ENCODE measurements at regions not wholly inside any gene's neighbourhood (a gene's known extent, or its start where the extent isn't known, plus 50 kb on each side); places are given as distances from the start of the nearest gene placed in this dataset.
"Not testable (repeated sequence)": the region's sequence is repeated elsewhere in the genome, so short reads cannot be mapped to it uniquely, and the experiment has no call there.

- DNase-seq (ENCODE audit: low spot score) = not testable (repeated sequence)
Measured at GRCh38 chr1:53399370-53400133, 59.6 kb upstream of the DMRTB1 start.

- no peak for DNase-seq (ENCODE audit: low spot score)
Measured at GRCh38 chr1:53400761-53401674, 58.2 kb upstream of the DMRTB1 start.

GRCh38 chr1:53401813-53402745, 57.1 kb upstream of the DMRTB1 start:
- DNase-seq (ENCODE audit: low spot score) = no peak

DNA sequence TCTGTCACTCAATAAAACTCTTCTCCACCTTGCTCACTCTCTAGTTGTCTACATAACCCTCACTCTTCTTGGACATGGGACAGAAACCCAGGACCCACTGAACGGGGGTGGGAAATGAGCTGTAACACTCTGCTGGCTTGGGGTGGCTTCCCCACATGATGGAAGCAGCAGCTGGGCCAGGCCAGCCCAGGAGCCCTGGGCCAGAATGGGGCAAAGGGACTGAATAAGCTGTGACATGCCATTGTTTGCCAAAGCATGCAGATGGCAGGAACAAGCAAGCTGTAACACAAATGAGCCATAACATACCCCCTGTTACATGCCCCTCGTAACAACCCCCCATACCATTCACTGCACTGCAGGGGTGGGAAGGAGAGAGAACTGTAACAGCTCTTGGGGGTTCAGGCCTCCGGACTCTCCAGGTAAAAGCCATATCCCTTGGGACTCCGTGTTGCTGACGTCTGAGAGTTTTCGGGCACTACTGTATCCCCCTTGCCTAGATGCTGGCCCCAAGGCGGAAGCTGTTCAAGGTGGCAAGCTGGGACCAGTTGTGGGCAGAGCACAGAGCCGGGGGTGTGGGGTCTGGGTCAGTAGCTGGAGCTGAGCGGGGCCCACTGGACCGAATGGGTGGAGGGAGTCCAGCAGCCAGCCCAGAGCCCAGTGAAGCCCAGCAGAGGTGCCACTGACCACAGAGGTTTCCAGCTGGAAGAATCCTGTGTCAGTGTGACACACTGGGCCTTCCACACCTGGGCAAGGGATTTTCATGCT, 56.1 kb upstream of the DMRTB1 start:
- no peak for DNase-seq (ENCODE audit: low spot score)

GRCh38 chr1:53405737-53406136, 53.5 kb upstream of the DMRTB1 start:
- DNase-seq (ENCODE audit: low spot score) = no peak

DNA sequence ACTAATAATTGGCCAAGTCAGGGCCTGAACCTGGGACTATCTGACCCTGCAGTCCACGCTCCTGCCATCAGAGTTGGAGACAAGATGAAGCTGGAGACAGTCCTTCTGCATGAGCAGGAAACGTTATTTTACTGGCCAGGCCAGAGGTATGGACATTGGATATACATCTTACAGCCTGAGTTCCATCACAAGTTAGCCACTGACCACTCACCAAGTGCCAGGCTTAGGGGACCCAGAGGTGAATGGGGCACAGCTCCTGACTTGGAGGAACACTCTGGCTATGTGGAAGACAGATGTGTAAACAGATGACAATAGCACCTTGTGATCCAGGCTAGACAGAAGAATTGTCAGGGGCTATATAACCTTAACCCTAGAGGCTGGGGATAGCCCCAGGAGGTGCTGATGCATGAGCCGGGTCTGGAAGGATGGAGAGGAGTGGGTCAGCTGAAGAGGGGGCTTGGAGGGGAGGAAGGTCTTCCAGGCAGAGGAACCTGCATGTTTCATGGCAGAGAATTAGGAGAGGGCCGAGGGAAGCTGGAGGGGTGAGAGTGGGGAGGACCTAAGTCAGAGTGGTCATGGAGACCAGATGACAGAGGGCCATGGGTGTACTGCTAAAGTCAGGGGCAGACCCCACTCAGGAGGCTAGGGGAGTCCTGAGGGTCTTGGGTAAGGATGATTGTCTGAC, 52.5 kb upstream of the DMRTB1 start:
- DNase-seq (ENCODE audit: low spot score) = no peak

DNA sequence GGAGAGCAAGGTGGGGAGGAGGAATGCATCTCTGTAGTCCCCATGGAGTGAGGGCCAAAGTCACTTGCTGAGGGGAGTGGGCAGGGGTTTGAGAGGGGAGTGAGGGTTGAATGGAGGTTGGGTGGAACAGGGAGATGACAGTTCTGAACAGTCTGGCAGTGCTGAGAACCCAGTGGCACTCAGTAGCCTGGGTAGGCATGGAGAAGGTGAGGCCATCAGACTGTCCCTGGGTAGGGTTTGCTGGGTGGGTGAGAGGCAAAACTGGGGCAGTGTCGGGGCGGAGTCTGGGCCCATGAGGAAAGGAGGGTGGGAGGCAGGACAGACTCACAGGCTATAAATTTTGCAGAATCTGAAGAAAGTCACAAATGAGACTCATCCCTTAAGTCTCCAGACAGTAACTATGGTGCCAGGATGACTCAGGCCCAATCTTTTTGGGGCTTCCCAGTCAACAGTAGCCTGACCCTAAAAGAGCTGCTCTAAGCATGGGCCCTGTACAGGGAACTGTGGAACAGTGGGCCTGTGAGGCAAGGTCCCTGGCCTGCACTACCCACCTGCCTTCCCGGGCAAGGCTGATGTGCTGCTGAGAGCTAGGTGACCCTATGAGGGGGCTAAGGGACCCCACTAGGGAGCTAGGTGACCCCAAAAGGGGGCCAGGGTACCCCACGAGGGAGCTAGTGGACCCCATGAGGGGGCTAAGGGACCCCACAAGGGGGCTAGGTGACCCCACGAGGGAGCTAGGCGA, 51.0 kb upstream of the DMRTB1 start:
- DNase-seq (ENCODE audit: low spot score) = no peak

- DNase-seq (ENCODE audit: low spot score) = no peak
Measured at GRCh38 chr1:53408755-53409129, 50.5 kb upstream of the DMRTB1 start.

DNA sequence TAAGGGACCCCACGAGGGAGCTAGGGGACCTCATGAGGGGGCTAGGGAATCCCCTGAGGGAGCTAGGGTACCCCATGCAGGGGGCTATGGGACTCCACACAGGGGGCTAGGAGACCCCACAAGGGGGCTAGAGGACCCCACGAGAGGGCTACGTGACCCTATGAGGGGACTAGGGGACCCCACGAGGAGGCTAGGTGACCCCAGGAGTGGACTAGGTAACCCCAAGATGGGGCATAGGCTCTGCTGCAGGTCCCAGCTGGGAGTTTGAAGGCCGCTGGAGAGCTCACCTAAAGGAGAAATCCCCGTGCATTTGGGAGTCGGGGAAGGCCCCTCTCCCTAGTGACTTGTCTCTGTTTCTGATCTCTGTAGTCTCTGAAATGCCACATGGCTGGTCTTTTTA, 50.0 kb upstream of the DMRTB1 start:
- no peak for DNase-seq (ENCODE audit: low spot score)
